HepG2 (cell line): ENCODE measurements at regions not wholly inside any gene's neighbourhood (a gene's known extent, or its start where the extent isn't known, plus 50 kb on each side); places are given as distances from the start of the nearest gene placed in this dataset.

Experiments
- ATAC-seq: fragments of 200-7000 bp; cut with Tn5 transposase; 3 replicates; pipeline ENCODE4 v1.9.1; 2020; ENCODE audit warnings: mild to moderate bottlenecking, moderate library complexity
- BruUV-seq: library from RNA; stranded (reverse); fragments of 400-500 nt; replicated peaks from 2 replicates; lab custom pipeline; 2021; lab: Mats Ljungman, UMichigan
- CTCF ChIA-PET: fragments of 300-600 bp; formaldehyde crosslinking; extraction: SDS; loops from one replicate; lab custom pipeline; 2021; ENCODE audit warnings: low total read pairs, inconsistent platforms, low intra/inter-chr PET ratio; lab: Yijun Ruan, JAX
- POLR2A ChIA-PET: fragments of 350-600 bp; sonication (Branson Sonifier 250); formaldehyde crosslinking; loops from one replicate; lab custom pipeline; 2020; ENCODE audit warnings: antibody characterized with exemption, inconsistent platforms; lab: Yijun Ruan, JAX
- DNase-seq: peaks from one replicate; pipeline ENCODE4 v3.0.0-alpha.2; 2015; ENCODE audit warnings: low spot score
- FAIRE-seq: peaks from 3 replicates; lab custom pipeline; 2011; peaks lifted over from hg19 to GRCh38; lab: Jason Lieb, UNC
- H2AFZ ChIP-seq: one replicate; pipeline ENCODE4 v1.6.1; 2011; ENCODE audit warnings: low read length, inconsistent platforms
- H3K27ac ChIP-seq: fragments of 300-600 bp; 3 replicates; pipeline ENCODE4 v1.8.0; 2011; ENCODE audit warnings: mixed run types, mild to moderate bottlenecking, mixed read lengths, low read length, inconsistent platforms; ENCODE audit not compliant: insufficient read depth; ENCODE audit errors: extremely low read length
- H3K27me3 ChIP-seq, 2 experiments: fragments of 200-600 bp in 1 of 2; 2 replicates in 1 of 2; 3 replicates in 1 of 2; pipeline versions ENCODE4 v1.6.0 to v1.8.0; 2011; ENCODE audit warnings: low read length in 2 of 2, mild to moderate bottlenecking in 2 of 2, moderate library complexity in 2 of 2, inconsistent platforms in 1 of 2; ENCODE audit not compliant: insufficient read depth in 2 of 2, control insufficient read depth in 1 of 2
- H3K36me3 ChIP-seq, 2 experiments: fragments of 200-600 bp in 1 of 2; replicated peaks in 1 of 2; 2 replicates in 1 of 2; 3 replicates in 1 of 2; pipeline versions ENCODE4 v1.5.1 to v1.8.0; 2011; ENCODE audit warnings: low read length in 2 of 2, inconsistent platforms in 1 of 2; ENCODE audit not compliant: insufficient read depth in 2 of 2, control insufficient read depth in 1 of 2
- H3K4me1 ChIP-seq: 2 replicates; pipeline ENCODE4 v1.5.1; 2012; ENCODE audit warnings: low read length, inconsistent platforms; ENCODE audit not compliant: insufficient read depth
- H3K4me2 ChIP-seq: 2 replicates; pipeline ENCODE4 v1.6.0; 2011; ENCODE audit warnings: low read depth, low read length, inconsistent platforms
- H3K4me3 ChIP-seq, 3 experiments: fragments of 200-600 bp in 1 of 3; sonication (generic), shearing (Covaris generic) in 1 of 3; replicated peaks in 1 of 3; 2 replicates each; pipeline ENCODE4 v1.5.1; 2011 to 2016; ENCODE audit warnings: low read length in 3 of 3, inconsistent platforms in 2 of 3, low read depth in 2 of 3, mild to moderate bottlenecking in 2 of 3, control low read depth in 1 of 3, mixed read lengths in 1 of 3; ENCODE audit not compliant: insufficient read depth in 1 of 3
- H3K79me2 ChIP-seq: one replicate; pipeline ENCODE4 v1.6.1; 2011; ENCODE audit warnings: low read length, inconsistent platforms; ENCODE audit not compliant: insufficient read depth
- H3K9ac ChIP-seq: 2 replicates; pipeline ENCODE4 v1.6.0; 2011; ENCODE audit warnings: mild to moderate bottlenecking, low read depth, low read length, inconsistent platforms; ENCODE audit not compliant: insufficient read depth
- H3K9me3 ChIP-seq: 2 replicates; pipeline ENCODE4 v1.5.1; 2012; ENCODE audit warnings: mild to moderate bottlenecking, low read length
- H4K20me1 ChIP-seq: 2 replicates; pipeline ENCODE4 v1.6.0; 2011; ENCODE audit warnings: inconsistent platforms, mild to moderate bottlenecking, low read length, moderate library complexity; ENCODE audit not compliant: insufficient read depth
- AKNA ChIP-seq: sonication (generic); formaldehyde crosslinking; IDR thresholded peaks from 2 replicates; pipeline ENCODE4 v1.4.0; 2020; ENCODE audit warnings: missing genetic modification reagents, borderline replicate concordance
- IKZF5 ChIP-seq: IDR thresholded peaks from 2 replicates; pipeline ENCODE4 v1.6.1; 2018; ENCODE audit warnings: missing genetic modification reagents, mild to moderate bottlenecking, missing compliant biosample characterization
- REPIN1 ChIP-seq: sonication (generic); formaldehyde crosslinking; IDR thresholded peaks from 2 replicates; pipeline ENCODE4 v1.8.0; 2022; ENCODE audit warnings: missing genetic modification reagents, low read depth, mild to moderate bottlenecking, borderline replicate concordance
- SUZ12 ChIP-seq: fragments of 150-350 bp; IDR thresholded peaks from 2 replicates; pipeline ENCODE4 v1.6.1; 2014; ENCODE audit warnings: low read depth, low read length
- TFAP4 ChIP-seq: sonication (generic); IDR thresholded peaks from 2 replicates; pipeline ENCODE4 v1.6.1; 2016; ENCODE audit warnings: low read depth, borderline replicate concordance
- TRAFD1 ChIP-seq: sonication (generic); formaldehyde crosslinking; IDR thresholded peaks from 2 replicates; pipeline ENCODE4 v1.5.1; 2020; ENCODE audit warnings: missing genetic modification reagents, mild to moderate bottlenecking, borderline replicate concordance
- ZNF160 ChIP-seq: sonication (generic); formaldehyde crosslinking; IDR thresholded peaks from 2 replicates; pipeline ENCODE4 v1.8.0; 2022; ENCODE audit warnings: mild to moderate bottlenecking, inconsistent platforms, missing genetic modification reagents
- ZNF281 ChIP-seq: sonication (generic); formaldehyde crosslinking; IDR thresholded peaks from 2 replicates; pipeline ENCODE4 v1.4.0; 2020; ENCODE audit warnings: missing genetic modification reagents, borderline replicate concordance
- ZNF772 ChIP-seq: sonication (generic); formaldehyde crosslinking; IDR thresholded peaks from 2 replicates; pipeline ENCODE4 v1.5.0; 2020; ENCODE audit warnings: mild to moderate bottlenecking, missing genetic modification reagents
- WGBS: methylation state at CpG from one replicate; pipeline ENCODE4 v1.1.6; 2017; ENCODE audit warnings: low lambda C conversion rate; 5-methylcytosine and 5-hydroxymethylcytosine counted together
- in situ Hi-C: cut with HindIII; loops from 2 replicates; pipeline ENCODE4 v1.10.0; 2017; ENCODE audit warnings: low pct_unique_long_range_greater_than_20kb; ENCODE audit not compliant: extremely low pct_ligation_motif_present
- intact Hi-C: fragments of 100-400 bp; cut with micrococcal nuclease; formaldehyde crosslinking; loops from one replicate; pipeline ENCODE4 v1.10.0; 2022; ENCODE audit not compliant: unreplicated experiment

- TF ChIP-seq AKNA = no peak
Observed at GRCh38 chr11:114929351-114930000, 251.1 kb downstream of the NXPE2 start (continued).

GRCh38 chr11:114938799-114939198, 260.5 kb downstream of the NXPE2 start:
- TF ChIP-seq IKZF5 (CRISPR knock-in tag) (no peak), ZNF160 (no peak), ZNF281 (CRISPR knock-in tag) (no peak), TFAP4 (no peak), REPIN1 (CRISPR knock-in tag) (no peak), SUZ12 (no peak), TRAFD1 (CRISPR knock-in tag) (no peak), ZNF772 (no peak)
- no peaks in the 10 kb centered on the region for H3K36me3 ChIP-seq
- H3K9me3 ChIP-seq = peaks cover 14% of the 10 kb centered on the region
- FAIRE-seq (no peak), DNase-seq (no peak), ATAC-seq (no peak)
- H3K9ac ChIP-seq = no peak overlapping the region
- H2AFZ ChIP-seq = no peak overlapping the region
- ChIA-PET CTCF (no interaction called here), POLR2A (no interaction called here)
- no peaks in the 10 kb centered on the region for H4K20me1 ChIP-seq
- no peaks in the 10 kb centered on the region for H3K4me1 ChIP-seq
- no peak overlapping the region for H3K4me2 ChIP-seq
- intact Hi-C loops = no loop called here
- H3K27me3 ChIP-seq = no peaks in the 10 kb centered on the region
- in situ Hi-C loops = no loop called here
- no peak overlapping the region for H3K27ac ChIP-seq
- H3K4me3 ChIP-seq = no peak overlapping the region
- no TSS peak for BruUV-seq
- 3% methylated on average over 2 of the region's 3 CpGs for WGBS
- H3K79me2 ChIP-seq = no peaks in the 10 kb centered on the region
